ENCODE measurements at regions not wholly inside any gene's neighbourhood (a gene's known extent, or its start where the extent isn't known, plus 50 kb on each side); places are given as distances from the start of the nearest gene placed in this dataset.

DNA sequence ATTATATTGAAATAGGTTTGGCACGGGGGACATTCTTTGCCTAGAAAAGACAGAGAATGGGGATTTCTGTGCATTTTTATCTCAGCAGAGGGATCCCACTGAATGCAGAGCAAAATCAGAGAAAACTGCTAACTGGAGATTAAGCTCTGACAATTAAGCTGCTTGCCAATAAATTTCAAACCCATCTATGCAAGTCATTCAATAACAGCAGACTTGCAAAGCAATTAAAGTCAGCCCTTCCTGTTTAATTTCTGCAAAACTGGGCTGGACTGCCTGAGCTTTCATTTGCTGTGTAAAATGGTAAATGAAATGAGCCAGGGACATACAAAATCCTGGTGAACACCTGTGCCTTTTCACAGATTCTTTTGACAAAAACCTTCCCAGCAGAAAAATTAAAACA, 1273.9 kb upstream of the CNTN5 start:
- POLR2A ChIA-PET: no interaction called here
- DNase-seq (ENCODE audit: extremely low spot score): no peak
- CTCF ChIA-PET: no interaction called here
- TF ChIP-seq, protein P1, sequence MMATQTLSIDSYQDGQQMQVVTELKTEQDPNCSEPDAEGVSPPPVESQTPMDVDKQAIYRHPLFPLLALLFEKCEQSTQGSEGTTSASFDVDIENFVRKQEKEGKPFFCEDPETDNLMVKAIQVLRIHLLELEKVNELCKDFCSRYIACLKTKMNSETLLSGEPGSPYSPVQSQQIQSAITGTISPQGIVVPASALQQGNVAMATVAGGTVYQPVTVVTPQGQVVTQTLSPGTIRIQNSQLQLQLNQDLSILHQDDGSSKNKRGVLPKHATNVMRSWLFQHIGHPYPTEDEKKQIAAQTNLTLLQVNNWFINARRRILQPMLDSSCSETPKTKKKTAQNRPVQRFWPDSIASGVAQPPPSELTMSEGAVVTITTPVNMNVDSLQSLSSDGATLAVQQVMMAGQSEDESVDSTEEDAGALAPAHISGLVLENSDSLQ (IDR thresholded peaks at IDR 0.05): no peak
- TF ChIP-seq NFRKB (IDR thresholded peaks at IDR 0.05) (no peak), SP1 (IDR thresholded peaks at IDR 0.05) (no peak), CTBP1 (IDR thresholded peaks at IDR 0.05; ENCODE audit: borderline replicate concordance) (no peak), SUZ12 (IDR thresholded peaks at IDR 0.05) (no peak)

DNA sequence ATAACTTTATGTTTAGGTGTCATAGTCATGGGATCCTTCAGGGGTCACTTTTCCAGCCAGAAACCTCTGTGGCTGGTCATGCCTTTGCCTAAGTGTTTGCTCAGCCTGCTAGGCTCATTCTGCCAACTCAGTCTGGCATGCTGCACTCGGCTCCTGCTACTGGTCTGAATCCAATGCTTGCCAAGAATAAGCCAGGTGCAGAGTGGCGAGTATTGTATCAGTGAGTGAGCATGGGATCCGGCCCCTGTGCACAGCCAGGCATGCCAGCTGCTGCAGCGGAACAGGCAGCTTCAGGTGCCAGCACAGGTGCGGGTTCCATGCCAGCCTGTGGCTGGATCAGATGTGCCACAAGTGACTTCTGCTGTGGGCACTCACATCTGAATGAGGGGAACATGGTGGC, 1269.3 kb upstream of the CNTN5 start:
- TF ChIP-seq HDGF (IDR thresholded peaks at IDR 0.05; ENCODE audit: borderline replicate concordance) (no peak), NFRKB (IDR thresholded peaks at IDR 0.05) (no peak), LEF1 (IDR thresholded peaks at IDR 0.05; ENCODE audit: borderline replicate concordance) (no peak)
- CTCF ChIA-PET: no interaction called here
- no peak for DNase-seq (ENCODE audit: extremely low spot score)
- POLR2A ChIA-PET: no interaction called here

DNA sequence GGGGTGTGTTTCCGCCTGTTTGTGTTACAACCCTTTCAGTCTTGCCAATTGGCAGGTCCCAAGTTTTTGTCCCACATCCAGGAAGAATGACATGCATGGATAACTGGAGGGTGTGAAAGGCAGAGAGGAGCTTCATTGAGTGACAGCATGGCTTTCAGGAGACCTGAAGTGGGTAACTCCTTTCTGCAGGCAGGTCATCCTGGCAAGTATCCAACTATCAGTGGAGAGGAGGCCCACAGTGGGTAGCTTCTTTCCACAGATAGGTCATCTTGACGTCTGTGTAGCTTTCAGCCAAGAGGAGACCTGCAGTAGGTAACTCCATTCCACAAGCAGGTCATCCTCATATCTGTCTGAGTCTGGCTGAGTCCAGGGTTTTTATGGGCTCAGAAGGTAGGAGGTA, 1268.8 kb upstream of the CNTN5 start:
- POLR2A ChIA-PET: no interaction called here

DNA sequence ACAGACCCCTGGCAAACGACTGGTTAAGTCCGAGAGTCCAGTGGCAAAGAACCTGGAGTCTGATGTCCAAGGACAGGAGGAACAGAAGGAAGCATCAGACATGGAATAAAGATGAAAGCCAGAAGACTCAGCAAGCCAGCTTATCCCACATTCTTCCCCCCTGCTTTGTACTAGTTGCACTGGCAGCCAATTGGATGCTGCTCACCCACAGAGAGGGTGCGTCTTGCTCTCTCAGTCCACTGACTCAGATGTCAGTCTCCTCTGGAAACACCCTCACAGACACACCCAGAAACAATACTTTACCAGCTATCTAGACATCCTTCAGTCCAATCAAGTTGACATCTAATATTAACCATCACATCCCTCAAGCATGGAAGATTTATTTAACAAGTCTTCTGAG, 1265.8 kb upstream of the CNTN5 start:
- DNase-seq (ENCODE audit: extremely low spot score): no peak
- ChIA-PET CTCF (no interaction called here), POLR2A (no interaction called here)
- TF ChIP-seq HDGF (IDR thresholded peaks at IDR 0.05; ENCODE audit: borderline replicate concordance) (no peak), LEF1 (IDR thresholded peaks at IDR 0.05; ENCODE audit: borderline replicate concordance) (no peak), BHLHE40 (IDR thresholded peaks at IDR 0.05; ENCODE audit: borderline replicate concordance) (no peak)

More for the DNA sequence above, 1268.8 kb upstream of the CNTN5 start:
- no peak for DNase-seq (ENCODE audit: extremely low spot score)
- no peak for TF ChIP-seq FOXK2 (IDR thresholded peaks at IDR 0.05)
- TF ChIP-seq FOXA1 (IDR thresholded peaks at IDR 0.05): no peak
- no peak for TF ChIP-seq ZNF384 (IDR thresholded peaks at IDR 0.05)
- TF ChIP-seq FOXM1 (IDR thresholded peaks at IDR 0.05; ENCODE audit: borderline replicate concordance): no peak
- TF ChIP-seq HDGF (IDR thresholded peaks at IDR 0.05; ENCODE audit: borderline replicate concordance): no peak
- TF ChIP-seq TARDBP (IDR thresholded peaks at IDR 0.05): no peak
- no peak for TF ChIP-seq BHLHE40 (IDR thresholded peaks at IDR 0.05; ENCODE audit: borderline replicate concordance)
- no peak for TF ChIP-seq L3MBTL2 (conservative IDR thresholded peaks at IDR 0.05)
- TF ChIP-seq, protein P1 (IDR thresholded peaks at IDR 0.05): no peak
- TF ChIP-seq CTBP1 (IDR thresholded peaks at IDR 0.05; ENCODE audit: borderline replicate concordance): no peak
- no peak for TF ChIP-seq NFRKB (IDR thresholded peaks at IDR 0.05)
- no peak for TF ChIP-seq LEF1 (IDR thresholded peaks at IDR 0.05; ENCODE audit: borderline replicate concordance)
- TF ChIP-seq SP1 (IDR thresholded peaks at IDR 0.05): no peak
- no peak for TF ChIP-seq ARNT (IDR thresholded peaks at IDR 0.05)
- TF ChIP-seq SUZ12 (IDR thresholded peaks at IDR 0.05): no peak
- no peak for TF ChIP-seq ELF4 (IDR thresholded peaks at IDR 0.05)
- CTCF ChIA-PET: no interaction called here

DNA sequence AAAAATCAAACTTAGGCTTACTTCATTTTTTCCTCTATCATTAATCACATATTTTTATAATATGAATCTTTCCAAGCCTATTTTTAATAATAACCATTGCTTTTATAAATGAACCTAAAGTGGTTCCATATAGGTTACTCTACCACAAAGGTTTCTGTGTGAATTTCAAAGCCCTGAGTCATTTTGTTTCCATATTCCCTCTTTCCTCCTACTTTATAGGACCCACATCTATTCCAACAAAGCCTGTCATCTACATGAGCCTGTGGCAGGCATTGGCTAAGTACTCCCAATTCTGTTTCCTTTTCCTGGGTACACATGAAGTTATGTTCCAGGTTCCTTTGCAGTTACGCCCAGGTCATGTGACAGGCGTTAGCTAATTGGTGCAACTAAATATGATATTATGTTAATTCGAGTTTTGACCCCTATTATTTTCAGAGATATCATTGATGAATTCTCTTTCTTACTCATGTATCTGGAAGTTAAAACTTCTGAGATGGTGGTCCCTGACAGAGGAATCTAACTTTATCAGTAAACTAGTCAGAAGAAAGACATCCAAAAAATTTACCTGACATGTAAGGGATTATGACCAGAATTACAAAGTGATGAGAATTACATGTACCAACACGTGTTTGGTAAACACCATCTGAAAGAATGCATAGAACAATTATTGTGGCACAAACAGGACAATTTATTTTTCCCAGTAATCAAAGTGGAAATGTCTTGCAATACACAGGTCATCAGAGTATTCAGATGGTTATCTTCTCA, 1264.0 kb upstream of the CNTN5 start:
- DNase-seq (ENCODE audit: extremely low spot score): no peak
- ChIA-PET POLR2A (no interaction called here), CTCF (no interaction called here)
- no peak for TF ChIP-seq LEF1 (IDR thresholded peaks at IDR 0.05; ENCODE audit: borderline replicate concordance)
- TF ChIP-seq FOXK2 (IDR thresholded peaks at IDR 0.05): no peak
- no peak for TF ChIP-seq ARNT (IDR thresholded peaks at IDR 0.05)
- TF ChIP-seq ELF4 (IDR thresholded peaks at IDR 0.05): no peak
- TF ChIP-seq CTBP1 (IDR thresholded peaks at IDR 0.05; ENCODE audit: borderline replicate concordance): no peak
- no peak for TF ChIP-seq SP1 (IDR thresholded peaks at IDR 0.05)
- TF ChIP-seq FOXM1 (IDR thresholded peaks at IDR 0.05; ENCODE audit: borderline replicate concordance): no peak
- no peak for TF ChIP-seq NFRKB (IDR thresholded peaks at IDR 0.05)
- TF ChIP-seq L3MBTL2 (conservative IDR thresholded peaks at IDR 0.05): no peak
- no peak for TF ChIP-seq SUZ12 (IDR thresholded peaks at IDR 0.05)
- TF ChIP-seq BHLHE40 (IDR thresholded peaks at IDR 0.05; ENCODE audit: borderline replicate concordance): no peak
- no peak for TF ChIP-seq HDGF (IDR thresholded peaks at IDR 0.05; ENCODE audit: borderline replicate concordance)
- TF ChIP-seq, protein P1 (IDR thresholded peaks at IDR 0.05): no peak
- no peak for TF ChIP-seq TARDBP (IDR thresholded peaks at IDR 0.05)
- no peak for TF ChIP-seq FOXA1 (IDR thresholded peaks at IDR 0.05)
- no peak for TF ChIP-seq ZNF384 (IDR thresholded peaks at IDR 0.05)

DNA sequence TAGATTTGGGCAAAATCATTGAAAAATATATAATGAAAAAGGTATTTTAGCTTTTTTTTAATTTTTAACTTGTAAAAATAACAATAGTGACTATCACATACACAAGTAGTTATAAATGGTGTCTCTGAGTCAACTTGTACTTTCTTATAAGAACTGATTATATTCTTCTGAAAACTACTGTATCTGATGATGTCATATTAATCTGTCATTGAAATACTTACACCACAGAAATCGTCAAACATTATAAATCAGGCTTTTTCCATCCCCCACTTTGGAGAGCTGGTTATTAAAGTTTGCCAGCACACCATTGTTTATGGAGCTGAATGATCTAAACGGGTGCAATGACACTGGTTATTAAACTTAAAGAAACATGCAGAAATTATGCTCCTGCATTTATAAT, 1259.6 kb upstream of the CNTN5 start:
- POLR2A ChIA-PET: no interaction called here
- CTCF ChIA-PET: no interaction called here
- DNase-seq (ENCODE audit: extremely low spot score): no peak
- no peak for TF ChIP-seq TARDBP (IDR thresholded peaks at IDR 0.05)
- TF ChIP-seq, protein P1 (IDR thresholded peaks at IDR 0.05): no peak
- no peak for TF ChIP-seq FOXM1 (IDR thresholded peaks at IDR 0.05; ENCODE audit: borderline replicate concordance)
- TF ChIP-seq SP1 (IDR thresholded peaks at IDR 0.05): no peak
